HG02981 (cell line): ENCODE measurements at regions not wholly inside any gene's neighbourhood (a gene's known extent, or its start where the extent isn't known, plus 50 kb on each side); places are given as distances from the start of the nearest gene placed in this dataset.

ENCODE experiments used
- ATAC-seq: cut with Tn5 transposase; IDR thresholded peaks from one replicate; pipeline ENCODE4 v1.9.1; 2021; ENCODE audit warnings: mild to moderate bottlenecking, moderate library complexity; ENCODE audit not compliant: unreplicated experiment

DNA sequence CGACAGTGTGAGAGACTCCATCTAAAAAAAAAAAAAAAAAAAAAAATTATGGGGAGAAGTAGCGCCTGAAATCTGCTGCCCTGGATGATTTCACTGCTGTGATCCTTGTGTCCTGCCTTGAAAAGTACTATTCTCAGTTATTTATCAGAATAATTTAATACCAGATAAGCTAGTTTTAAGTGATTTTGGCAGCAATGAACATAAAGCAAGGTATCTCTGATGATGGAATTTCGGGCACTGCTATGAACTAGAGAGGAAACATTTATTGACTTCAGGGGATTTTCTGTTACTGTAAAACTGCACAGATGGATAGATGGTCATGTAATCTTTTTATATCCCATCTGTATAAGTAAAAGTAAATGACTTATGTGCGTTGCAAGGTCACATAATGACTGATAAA, 619.1 kb upstream of the ANKRD30A start:
- ATAC-seq, result no peak

DNA sequence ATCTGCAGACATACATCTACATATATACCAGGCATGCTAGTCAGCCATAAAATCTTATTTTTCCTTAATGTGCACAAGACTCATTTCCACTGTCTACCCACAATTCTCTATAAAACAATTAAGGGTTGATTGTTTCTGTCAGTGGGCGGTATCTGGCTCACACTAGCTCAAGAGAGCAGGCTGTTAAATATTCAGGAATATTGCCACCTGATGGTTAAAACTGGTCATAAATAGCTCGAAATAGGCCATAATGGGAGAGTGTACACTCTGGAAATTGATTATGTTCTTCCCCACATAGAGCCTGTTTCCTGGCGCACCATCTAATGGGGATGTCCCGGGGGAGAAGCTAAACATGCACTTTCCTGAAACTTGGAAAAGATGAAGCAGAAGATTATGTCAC, 620.6 kb upstream of the ANKRD30A start:
- ATAC-seq, result no peak

DNA sequence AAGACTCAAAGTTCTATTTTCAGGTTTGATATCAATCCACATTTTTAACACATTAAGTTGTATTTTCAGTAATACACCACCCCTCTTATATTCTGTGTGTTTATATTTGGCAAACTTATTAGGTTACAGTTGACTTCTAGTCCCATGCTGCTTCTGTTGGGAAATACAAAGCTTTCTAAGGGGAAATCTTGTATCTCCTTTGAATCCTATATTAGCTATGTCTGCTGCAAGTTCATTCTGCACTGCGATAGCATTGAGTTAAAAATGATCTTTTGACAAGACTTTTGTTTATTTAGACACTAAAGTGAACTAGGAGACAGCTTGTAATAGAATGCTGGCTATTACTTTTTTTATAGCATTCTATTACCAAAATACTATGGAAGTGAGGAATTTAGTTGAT, 625.1 kb upstream of the ANKRD30A start:
- ATAC-seq, result no peak

DNA sequence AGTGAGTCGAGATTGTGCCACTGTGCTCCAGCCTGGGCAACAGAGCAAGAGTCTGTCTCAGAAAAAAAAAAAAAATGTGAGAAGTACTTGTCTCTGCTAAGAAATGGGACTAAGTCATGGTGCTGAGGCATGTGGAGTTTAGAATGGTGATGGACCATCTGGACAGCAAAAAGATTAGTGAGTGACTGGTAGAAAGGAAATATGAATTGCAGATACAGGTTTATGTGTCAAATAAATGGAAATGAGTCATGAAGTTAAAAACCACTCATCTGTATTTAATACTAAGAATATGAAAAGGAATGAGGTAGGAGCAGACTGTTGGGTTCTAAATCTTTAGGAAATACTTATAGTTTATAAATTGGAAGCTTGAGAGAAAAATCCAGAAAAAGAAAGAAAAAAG, 625.7 kb upstream of the ANKRD30A start:
- ATAC-seq, result no peak

DNA sequence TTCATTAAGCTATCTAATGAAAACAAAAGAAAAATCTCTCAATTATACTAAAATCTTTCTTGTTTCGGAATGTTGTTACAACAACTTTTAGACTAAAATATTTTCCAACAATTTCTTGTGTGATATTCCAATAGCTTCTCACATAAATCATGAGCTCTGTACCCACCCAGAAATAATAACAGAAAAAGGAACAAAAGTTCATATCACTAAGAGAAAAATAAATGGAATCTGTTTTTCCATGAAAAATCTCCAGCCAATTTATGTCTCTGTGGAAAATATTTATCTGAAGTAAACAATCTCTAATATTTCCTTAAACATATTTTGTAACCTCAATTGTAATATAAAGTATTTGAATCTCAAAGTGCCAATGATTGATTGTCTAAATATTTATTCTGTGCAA, 628.6 kb upstream of the ANKRD30A start:
- no peak for ATAC-seq

DNA sequence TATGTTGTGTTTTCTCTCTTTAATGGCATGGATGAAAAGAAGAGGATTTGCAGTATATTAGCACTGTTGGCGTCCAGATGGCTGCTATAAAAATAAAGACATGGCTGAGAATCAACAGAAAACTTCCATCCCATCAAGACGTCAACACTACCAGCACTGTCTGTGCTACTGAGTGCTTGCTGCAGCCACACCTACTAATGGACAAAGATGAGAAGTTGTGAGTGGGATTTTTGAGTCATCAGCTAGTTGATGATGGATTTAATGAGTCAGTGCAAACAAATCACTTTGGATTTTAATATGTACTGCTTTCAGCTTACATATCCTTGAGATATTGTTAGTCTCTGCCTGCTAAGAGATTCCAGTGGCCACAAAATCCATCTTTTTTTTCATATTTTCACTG, 631.0 kb upstream of the ANKRD30A start:
- no peak for ATAC-seq

DNA sequence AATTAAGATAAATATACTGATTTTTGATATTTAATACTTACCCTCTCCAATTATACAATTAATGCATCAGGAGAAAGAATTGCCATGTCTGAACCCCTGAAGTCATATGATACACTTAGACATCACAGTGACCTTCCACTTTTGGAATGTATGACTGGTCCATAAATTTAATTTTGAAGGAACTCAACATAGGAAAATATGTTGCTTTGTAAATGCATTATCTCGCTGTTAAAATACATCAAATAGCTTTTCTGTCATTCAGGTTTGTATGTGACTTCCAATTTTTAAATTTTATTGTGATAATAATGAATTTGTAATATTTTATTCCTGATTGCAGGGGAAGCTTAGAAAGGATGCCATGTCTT, 631.9 kb upstream of the ANKRD30A start:
- no peak for ATAC-seq

DNA sequence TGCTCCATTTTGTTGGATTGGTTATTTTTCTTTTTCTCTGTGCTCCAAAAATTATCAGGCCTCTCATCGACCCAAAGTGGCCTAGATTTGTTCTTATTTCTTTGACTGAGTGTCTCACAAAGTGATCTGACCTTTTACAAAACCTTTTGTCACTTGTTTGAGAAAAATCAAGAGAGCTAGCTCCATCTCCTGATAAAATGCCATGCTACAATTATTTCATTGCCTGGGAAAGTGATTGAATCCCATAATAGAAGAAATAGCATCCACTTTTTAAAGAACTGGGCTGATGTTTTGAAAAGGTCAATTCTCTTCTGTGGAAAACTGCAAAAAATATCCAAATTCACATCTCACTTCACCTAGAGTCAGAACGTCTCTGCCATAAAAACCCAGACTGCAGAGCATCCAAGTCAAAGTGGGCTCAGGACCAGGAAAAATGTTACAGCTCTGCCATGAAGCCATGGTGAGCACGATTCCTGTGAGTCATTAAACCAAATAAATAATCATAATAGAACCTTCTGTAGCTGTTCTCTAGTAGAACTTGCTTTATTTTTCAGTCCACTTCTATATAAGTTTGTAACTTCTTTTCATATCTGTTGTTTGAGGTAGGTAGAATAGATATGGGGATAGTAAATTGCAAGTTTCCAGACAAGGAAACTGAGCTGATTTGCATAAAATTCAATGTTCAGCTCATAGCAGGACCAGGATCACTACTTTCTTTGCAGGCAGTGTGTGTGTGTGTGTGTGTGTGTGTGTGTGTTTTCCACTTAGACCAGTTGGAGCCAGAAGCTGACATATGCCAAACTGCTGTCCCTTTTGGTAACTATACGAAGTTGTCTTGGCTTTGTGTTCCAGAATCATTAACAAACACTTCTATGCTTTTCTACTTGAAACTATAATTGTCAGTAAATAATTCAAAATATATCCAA, 632.5 kb upstream of the ANKRD30A start:
- ATAC-seq, result no peak

DNA sequence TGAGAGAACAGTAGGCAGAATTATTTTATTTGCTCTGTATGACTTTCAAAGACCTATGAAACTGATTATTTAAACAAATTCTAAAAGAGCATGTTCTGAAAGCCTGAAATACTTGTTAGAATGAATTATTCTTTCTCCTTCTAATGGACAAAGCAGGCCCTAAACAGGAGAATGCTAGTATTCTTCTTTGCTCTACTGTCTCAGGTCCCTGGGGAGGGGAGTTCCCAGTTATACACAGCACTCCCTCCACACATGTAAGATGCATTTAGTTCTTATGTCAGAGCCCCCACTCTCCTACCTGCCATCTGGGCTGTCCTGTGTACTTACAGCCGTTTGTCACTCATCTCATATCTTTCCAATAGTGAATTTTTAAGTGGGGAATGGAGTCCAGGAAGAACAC, 633.5 kb upstream of the ANKRD30A start:
- ATAC-seq, result no peak

DNA sequence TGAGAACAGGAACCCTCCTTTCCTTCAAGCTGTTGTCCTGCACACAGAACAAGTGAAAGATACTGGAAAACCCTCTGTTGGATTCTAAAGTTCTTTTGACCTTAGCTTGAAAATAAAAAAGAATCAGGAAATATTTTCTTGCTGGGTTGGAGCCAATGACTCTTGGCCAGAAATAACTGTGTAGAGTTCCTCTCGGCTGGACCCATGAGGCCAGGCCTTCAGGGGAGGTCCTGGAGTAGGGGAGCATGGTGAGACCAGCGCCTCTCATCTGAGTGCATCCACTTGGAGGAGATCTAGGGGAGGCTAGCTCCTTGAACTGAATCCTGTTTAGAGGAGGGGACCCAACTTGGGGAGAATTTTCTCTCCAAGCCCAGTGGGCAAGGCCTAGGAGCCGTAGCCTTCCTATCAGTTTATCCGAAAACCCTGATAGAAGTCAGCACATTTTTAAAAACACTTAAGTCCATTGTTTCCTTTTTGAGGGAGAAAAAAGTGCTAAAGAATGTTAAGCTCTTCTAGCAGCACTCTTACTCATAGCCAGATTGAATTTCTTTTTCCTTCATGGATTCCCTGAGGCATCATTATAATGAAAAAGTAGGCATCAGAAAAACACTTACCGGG, 635.7 kb upstream of the ANKRD30A start:
- no peak for ATAC-seq

DNA sequence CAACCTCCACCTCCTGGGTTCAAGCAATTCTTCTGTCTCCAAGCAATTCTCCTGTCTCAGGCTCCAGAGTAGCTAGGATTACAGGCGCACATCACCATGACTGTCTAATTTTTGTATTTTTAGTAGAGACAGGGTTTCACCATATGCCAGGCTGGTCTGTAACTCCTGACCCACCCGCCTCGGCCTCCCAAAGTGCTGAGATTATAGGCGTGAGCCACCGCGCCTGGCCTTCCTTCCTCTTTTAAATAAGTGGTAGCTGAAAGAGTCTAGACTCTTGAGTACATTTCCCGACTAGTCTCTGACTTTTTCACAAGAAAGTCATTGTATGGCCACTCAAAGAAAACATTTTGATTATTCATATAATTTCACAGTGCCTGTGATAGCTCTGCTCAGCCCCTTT, 636.2 kb upstream of the ANKRD30A start:
- no peak for ATAC-seq

DNA sequence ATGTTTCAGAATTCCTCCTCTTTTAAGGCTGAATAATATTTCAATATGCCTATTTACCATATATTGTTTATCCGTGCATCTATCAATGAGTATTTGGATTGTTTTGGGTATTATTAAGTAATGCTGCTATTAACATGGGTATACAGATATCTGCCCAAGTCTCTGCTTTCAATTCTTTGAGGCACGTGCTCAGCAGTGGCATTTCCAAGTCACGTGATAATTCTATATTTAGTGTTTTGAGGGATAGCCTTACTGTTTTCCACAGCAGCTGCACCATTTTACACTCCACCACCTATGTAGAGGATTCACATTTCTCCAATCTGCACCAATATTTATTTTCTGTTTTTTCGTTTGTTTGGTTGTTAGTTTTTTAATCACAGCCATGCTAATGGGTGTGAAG, 636.8 kb upstream of the ANKRD30A start:
- no peak for ATAC-seq

DNA sequence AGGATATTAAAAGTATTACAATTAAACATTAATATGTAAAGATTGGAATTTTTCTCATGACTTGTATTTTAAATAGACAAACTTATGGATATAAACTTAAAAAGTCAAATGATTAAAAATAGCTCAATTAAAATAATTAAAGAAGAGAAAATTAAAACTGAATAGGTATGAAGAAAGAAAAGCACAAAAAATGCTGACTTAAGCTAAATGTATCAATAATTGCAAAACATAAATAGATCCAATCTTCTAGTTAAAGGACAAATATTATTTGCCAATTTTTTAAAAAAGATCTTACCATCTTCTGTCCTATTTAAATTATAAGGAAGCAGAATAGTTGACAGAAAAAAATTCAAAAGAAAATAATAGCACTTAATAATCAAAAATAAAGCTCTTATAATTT, 646.3 kb upstream of the ANKRD30A start:
- ATAC-seq, result no peak

DNA sequence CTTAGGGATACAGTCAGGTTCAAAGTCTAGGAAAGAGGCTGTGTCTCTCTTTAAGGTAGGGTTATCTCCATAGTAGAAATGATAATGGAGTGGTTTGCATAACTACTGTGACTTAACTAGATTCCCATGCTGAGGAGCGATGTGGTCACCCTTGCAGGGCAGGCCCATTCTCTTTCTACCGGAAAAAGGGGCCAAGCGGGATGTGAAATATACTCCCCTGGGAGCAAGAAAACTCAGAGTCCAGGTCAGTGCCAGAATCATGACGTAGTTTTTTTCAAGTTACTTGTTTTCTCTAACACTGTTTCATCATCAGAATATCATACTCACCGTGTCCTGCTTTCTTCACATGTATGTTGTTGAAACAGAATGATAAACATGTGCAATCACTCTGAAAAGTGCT, 649.0 kb upstream of the ANKRD30A start:
- no peak for ATAC-seq

DNA sequence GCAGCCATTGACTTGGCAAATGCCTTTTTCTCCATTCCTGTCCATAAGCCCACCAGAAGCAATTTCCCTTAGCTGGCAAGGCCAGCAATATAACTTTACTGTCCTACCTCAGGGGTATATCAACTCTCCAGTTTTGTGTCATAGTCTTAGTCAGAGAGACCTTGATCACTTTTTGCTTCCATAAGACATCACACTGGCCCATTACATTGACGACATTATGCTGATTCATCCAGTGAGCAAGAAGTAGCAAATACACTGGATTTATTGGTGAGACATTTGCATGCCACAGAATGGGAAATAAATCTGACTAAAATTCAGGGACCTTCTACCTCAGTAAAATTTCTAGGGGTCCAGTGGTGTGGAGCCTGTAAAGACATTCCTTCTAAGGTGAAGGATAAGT, 649.7 kb upstream of the ANKRD30A start:
- no peak for ATAC-seq

DNA sequence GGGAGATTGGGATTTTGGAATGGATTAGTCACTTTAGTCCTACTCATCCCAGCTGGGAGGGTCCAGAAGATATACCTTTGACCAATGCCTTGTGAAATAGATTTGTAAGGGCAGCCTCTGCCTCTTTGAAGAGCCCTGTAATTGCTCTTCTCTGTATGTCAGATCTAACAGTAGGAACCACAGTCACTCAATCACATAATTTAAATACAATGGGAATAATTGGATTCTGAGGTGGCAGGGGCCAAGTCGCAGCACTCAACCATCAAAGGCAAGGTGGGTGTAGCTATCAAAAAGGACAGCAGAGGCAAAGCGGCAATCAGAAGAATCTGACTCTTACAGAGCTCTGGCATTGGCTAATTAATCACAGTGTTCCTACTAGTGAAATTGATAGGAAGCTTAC, 650.9 kb upstream of the ANKRD30A start:
- ATAC-seq, result no peak

DNA sequence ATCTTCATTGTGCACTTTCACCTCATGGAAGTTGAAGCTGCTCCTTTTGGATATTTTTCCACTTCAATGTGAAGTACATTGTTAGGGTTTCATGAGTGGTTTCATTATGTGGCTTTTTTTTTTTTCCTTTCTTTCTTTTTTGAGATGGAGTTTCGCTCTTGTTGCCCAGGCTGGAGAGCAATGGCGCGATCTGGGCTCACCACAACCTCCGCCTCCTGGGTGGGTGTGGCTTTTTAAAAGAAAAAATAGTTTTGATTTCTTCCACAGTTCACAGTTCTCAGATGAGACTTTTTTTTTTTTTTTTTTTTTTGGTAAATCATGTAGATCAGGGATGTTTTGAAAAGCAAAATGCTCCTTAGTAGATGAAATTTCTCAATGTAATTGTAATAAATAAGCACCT, 652.3 kb upstream of the ANKRD30A start:
- no peak for ATAC-seq

DNA sequence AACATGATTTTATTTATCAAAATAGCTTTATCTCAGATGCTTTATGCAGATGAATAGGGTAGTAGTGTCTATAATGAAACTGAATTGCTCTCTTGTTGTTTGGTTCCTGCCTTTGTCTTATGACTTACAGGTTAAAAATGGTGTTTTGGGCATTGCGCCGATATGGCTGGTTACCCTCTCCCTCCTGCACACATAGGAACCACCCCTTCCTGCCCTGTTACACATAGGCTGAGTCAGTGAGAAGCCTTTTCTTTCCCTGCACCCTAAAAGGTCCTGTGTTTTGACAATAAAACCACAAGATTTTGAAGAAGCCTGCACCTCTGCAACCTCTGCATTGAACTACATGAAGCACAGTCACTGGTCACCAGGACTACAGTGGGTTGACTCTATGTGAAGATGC, 655.8 kb upstream of the ANKRD30A start:
- no peak for ATAC-seq

DNA sequence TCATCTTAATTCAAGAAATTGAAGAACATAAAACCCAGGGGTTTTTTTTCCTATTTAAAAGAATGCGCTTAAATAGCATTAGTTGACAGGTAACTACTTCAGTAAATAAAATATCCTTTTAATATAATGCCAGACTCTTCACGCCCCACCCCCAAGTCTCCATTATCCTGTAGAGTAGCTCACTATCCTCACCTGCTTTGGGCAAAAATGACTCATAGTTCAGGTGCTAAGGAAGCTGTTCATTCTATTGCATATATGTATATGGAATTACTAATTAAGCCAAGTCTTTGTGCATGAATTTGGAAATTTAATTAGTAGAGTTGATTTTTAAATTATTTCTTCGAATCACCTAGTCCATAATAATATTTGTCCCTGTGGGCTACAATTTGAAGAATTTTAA, 656.8 kb upstream of the ANKRD30A start:
- ATAC-seq, result no peak

DNA sequence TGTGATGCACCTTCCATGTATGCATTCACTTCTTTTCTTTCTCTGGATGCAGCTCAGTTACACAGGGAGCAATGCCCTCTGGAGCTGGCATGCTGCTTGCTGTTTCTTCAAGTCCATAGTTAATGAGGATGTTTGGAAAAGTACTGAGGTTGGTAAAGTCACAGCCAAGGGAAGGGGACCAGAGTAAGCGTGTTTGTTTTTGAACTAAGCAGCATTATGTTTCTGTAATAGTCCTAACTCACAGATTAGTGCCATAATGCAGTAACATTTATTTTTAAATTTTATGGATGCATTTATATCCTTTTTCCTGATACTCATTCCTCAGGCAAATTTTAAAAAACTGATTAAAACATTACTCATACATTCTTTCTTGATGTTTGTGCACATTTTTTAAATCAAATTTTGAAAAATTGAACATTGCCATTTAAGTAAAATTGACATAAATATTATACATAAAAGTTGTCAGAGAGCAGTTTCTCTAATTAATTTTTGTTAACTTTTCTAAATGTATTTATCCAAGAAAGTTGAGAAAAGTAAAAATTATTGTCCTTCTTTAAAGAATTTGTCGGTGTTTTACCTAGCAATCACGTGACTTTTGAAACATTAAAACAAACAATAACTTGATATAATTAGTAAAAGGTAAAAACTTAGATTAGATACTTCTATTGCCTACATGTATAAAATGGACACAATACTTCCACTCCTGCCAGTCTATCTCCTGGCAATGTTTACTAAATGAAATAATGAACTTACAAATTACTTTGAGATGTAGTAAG, 659.6 kb upstream of the ANKRD30A start:
- ATAC-seq, result no peak

DNA sequence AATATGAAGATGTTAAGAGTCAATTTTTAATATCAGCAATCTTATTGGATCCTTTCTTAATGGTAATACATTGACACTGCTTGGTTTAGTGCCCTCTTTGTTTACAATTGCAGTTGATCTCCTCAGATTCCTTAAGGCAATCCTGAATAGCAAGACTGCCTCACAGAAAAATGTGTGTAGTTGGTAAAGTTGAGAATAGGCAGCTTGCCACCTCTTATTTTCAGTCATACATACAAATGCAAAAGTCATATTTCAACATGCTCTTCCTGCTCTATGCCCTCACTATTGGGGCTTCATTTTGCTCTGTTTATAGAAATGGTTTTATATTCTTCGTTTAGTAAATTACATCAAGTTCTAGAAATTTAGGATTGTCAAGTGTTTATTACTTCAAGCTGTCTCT, 661.1 kb upstream of the ANKRD30A start:
- ATAC-seq, result no peak

DNA sequence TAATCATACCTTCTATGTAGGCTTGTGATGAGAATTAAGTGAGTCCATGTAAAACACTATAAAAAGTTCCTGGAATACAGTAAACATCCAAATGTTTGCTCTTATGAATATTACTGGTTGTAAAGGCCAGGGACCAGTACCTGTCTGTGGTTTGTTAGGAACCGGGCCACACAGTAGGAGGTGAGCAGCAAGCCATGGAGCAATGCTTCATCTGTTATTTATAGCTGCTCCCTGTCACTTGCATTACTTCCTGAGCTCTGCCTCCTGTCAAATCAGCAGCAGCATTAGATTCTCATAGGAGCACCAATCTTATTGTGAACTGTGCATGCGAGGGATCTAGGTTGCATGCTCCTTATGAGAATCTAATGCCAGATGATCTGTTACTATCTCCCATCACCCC, 662.0 kb upstream of the ANKRD30A start:
- ATAC-seq, result no peak
